ENCODE measurements at regions not wholly inside any gene's neighbourhood (a gene's known extent, or its start where the extent isn't known, plus 50 kb on each side); places are given as distances from the start of the nearest gene placed in this dataset.
A peak's percentile ranks its signal among the peaks of the same experiment; 100 is the strongest.
"Not testable (repeated sequence)": the region's sequence is repeated elsewhere in the genome, so short reads cannot be mapped to it uniquely, and the experiment has no call there.

- H3K27me3 ChIP-seq (ENCODE audit: control insufficient read depth, insufficient read depth, low read length), result no peaks in the 10 kb centered on the region
- H3K36me3 ChIP-seq (ENCODE audit: control insufficient read depth, insufficient read depth, low read length), result no peaks in the 10 kb centered on the region
- CTCF ChIA-PET, result interaction anchor here (1.8 kb wide), 1 partner anchor 9 kb away, joined by 11 read pairs; no protein-coding TSS in a partner anchor
- DNase-seq (ENCODE audit: low read depth), result no peak
- TF ChIP-seq CTCF (IDR thresholded peaks at IDR 0.05; ENCODE audit: insufficient read depth, low read depth, low read length), result no peak
- POLR2A ChIA-PET, result no interaction called here
- H3K4me3 ChIP-seq (ENCODE audit: low read depth, low read length), result no peak overlapping the region
Observed at GRCh38 chr7:29626730-29627129, 63.1 kb downstream of the PRR15 start.

GRCh38 chr7:29627631-29628030 is 64.0 kb downstream of the PRR15 start:
- Histone ChIP-seq H3K27me3 (ENCODE audit: control insufficient read depth, insufficient read depth, low read length) (no peaks in the 10 kb centered on the region), H3K4me3 (ENCODE audit: low read depth, low read length) (no peak overlapping the region), H3K36me3 (ENCODE audit: control insufficient read depth, insufficient read depth, low read length) (no peaks in the 10 kb centered on the region)
- ChIA-PET CTCF (interaction anchor here (1.8 kb wide), 1 partner anchor 8 kb away, joined by 11 read pairs; no protein-coding TSS in a partner anchor), POLR2A (no interaction called here)
- no peak for DNase-seq (ENCODE audit: low read depth)
- TF ChIP-seq CTCF (IDR thresholded peaks at IDR 0.05; ENCODE audit: insufficient read depth, low read depth, low read length), result no peak

GRCh38 chr7:29629507-29629906 is 65.9 kb downstream of the PRR15 start:
- ChIA-PET POLR2A (no interaction called here), CTCF (no interaction called here)
- DNase-seq (ENCODE audit: low read depth), result no peak

GRCh38 chr7:29635067-29636008 is 71.7 kb downstream of the PRR15 start:
- H3K36me3 ChIP-seq (ENCODE audit: control insufficient read depth, insufficient read depth, low read length); DNase-seq (ENCODE audit: low read depth); H3K27me3 ChIP-seq (ENCODE audit: control insufficient read depth, insufficient read depth, low read length); H3K4me3 ChIP-seq (ENCODE audit: low read depth, low read length); POLR2A ChIA-PET: not testable (repeated sequence)
- TF ChIP-seq CTCF (IDR thresholded peaks at IDR 0.05; ENCODE audit: insufficient read depth, low read depth, low read length), result peak; percentile 68
- CTCF ChIA-PET, result interaction anchor here (0.5 to 2.2 kb wide), 16 partner anchors 9 to 714 kb away, joined by 3 to 11 read pairs (median 4); no protein-coding TSS in a partner anchor

More at GRCh38 chr7:29629507-29629906, 65.9 kb downstream of the PRR15 start:
- no peak overlapping the region for H3K4me3 ChIP-seq (ENCODE audit: low read depth, low read length)
- H3K27me3 ChIP-seq (ENCODE audit: control insufficient read depth, insufficient read depth, low read length), result no peaks in the 10 kb centered on the region
- no peaks in the 10 kb centered on the region for H3K36me3 ChIP-seq (ENCODE audit: control insufficient read depth, insufficient read depth, low read length)
- no peak for TF ChIP-seq CTCF (IDR thresholded peaks at IDR 0.05; ENCODE audit: insufficient read depth, low read depth, low read length)

GRCh38 chr7:29636009-29636351 is 72.3 kb downstream of the PRR15 start:
- TF ChIP-seq CTCF (IDR thresholded peaks at IDR 0.05; ENCODE audit: insufficient read depth, low read depth, low read length), result no peak
- Histone ChIP-seq H3K27me3 (ENCODE audit: control insufficient read depth, insufficient read depth, low read length) (no peaks in the 10 kb centered on the region), H3K36me3 (ENCODE audit: control insufficient read depth, insufficient read depth, low read length) (no peaks in the 10 kb centered on the region), H3K4me3 (ENCODE audit: low read depth, low read length) (no peak overlapping the region)
- POLR2A ChIA-PET, result no interaction called here
- no peak for DNase-seq (ENCODE audit: low read depth)
- CTCF ChIA-PET, result interaction anchor here (0.5 to 1.7 kb wide), 9 partner anchors 9 to 285 kb away, joined by 3 to 11 read pairs (median 4); no protein-coding TSS in a partner anchor

Data from BJ (cell line).